GM10248 (cell line): ENCODE measurements at regions not wholly inside any gene's neighbourhood (a gene's known extent, or its start where the extent isn't known, plus 50 kb on each side); places are given as distances from the start of the nearest gene placed in this dataset.
"Not testable (repeated sequence)": the region's sequence is repeated elsewhere in the genome, so short reads cannot be mapped to it uniquely, and the experiment has no call there.

Experiments used
- CTCF ChIA-PET: fragments of 300-600 bp; sonication (Branson Sonifier 250); formaldehyde crosslinking; extraction: SDS; loops from one replicate; lab custom pipeline; 2021; ENCODE audit warnings: antibody characterized with exemption; lab: Yijun Ruan, JAX
- POLR2A ChIA-PET: fragments of 350-650 bp; sonication (Branson Sonifier 250); formaldehyde crosslinking; extraction: SDS; loops from one replicate; lab custom pipeline; 2020; ENCODE audit warnings: antibody characterized with exemption; lab: Yijun Ruan, JAX
- DNase-seq: peaks from one replicate; pipeline ENCODE4 v3.0.0; 2012; ENCODE audit errors: extremely low spot score
- CTCF ChIP-seq: IDR thresholded peaks from 2 replicates; pipeline ENCODE4 v1.5.1; 2012; ENCODE audit warnings: mild to moderate bottlenecking, low read depth; ENCODE audit errors: extremely low read depth, missing control alignments, control extremely low read depth

DNA sequence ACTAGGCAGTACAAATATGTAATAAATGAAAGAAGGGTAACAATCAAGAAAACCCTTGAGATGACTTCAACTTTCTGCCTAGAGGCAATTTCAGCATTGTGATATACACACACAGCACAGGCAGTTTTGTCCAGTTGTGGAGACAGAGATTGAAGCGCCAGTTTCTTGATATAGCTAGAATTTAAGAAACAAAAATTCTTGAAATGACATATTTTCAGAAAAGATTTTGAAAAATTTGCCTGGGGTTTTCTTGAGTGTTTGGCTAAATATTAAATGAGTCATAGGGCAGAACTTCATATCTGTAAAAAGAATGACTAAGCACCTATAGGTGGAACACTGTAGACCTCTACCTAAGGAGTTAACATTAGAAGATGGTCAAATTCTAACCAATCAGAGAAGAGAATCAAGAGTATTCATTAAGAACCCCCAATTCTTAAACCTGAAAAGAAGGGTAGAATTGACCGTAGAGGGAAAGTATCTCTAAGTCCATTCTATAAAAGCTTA is 1266.8 kb upstream of the TMEFF2 start:
- DNase-seq, result no peak
- TF ChIP-seq CTCF, result no peak
- POLR2A ChIA-PET, result no interaction called here
- CTCF ChIA-PET, result interaction anchor here (1.0 kb wide), 1 partner anchor 11 kb away, joined by 3 read pairs; no protein-coding TSS in a partner anchor

DNA sequence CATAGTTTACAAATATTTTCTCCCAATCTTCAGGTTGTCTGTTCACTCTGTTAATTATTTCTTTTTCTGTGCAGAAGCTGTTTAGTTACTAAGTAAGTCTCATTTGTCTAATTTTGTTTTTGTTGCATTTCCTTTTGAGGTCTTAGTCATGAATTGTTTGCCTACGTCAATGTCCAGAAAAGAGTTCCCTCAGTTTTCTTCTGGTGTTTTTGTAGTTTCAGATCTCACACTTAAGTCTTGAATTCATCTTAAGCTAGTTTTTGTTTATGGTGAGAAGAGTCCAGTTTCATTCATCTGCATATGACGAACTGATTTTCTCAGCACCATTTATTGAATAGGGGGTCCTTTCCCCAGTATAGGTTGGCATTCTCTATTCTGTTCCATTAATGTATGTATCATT is 1252.2 kb upstream of the TMEFF2 start:
- TF ChIP-seq CTCF, result no peak
- ChIA-PET POLR2A (no interaction called here), CTCF (interaction anchor here (1.9 kb wide), 1 partner anchor 8 kb away, joined by 7 read pairs; no protein-coding TSS in a partner anchor)
- DNase-seq, result no peak

DNA sequence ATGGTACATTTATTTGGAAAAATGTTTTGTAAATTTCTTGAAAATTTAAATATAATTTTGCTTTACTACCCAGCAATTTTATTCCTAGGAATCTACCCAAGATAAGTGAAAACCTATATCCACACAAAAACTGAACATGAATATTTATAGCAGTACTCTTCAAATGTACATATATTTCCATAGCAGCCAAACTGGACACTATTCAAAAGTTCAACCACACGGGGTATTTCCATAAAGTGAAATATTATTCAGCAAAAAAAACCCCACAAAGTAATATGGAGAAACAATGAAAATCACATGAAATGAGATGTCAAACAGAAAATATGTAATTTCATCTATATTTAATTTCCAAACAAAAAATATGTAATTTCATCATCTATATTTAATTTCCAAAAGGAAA is 1247.6 kb upstream of the TMEFF2 start:
- DNase-seq, result no peak
- POLR2A ChIA-PET, result no interaction called here
- no peak for TF ChIP-seq CTCF
- CTCF ChIA-PET, result no interaction called here

DNA sequence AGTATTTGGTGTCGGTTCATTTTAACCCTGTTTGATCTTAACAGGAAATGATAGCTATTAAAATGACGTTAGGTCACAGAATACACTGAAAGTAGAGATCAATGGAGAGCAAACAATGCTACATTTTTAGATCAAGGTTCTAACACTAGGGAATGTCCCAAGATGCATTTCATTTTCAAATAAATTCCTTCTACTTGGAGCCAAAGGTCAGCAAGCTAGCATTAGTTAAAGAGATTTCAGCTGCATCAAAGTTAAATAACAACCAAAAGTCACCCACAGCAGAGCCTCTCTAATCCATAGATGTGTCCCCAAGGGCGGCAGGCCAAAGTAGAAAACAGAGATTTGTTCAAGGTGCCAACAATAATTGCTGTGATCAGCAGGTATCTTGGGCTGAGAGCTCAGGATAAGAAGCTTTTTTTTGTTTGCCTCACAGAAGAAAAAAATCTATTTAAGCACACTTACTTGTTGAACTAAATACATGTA is 1233.6 kb upstream of the TMEFF2 start:
- ChIA-PET CTCF (interaction anchor here (0.8 to 1.4 kb wide), 3 partner anchors 9 to 11 kb away, joined by 3 to 5 read pairs (median 3); no protein-coding TSS in a partner anchor), POLR2A (no interaction called here)
- TF ChIP-seq CTCF, result no peak
- no peak for DNase-seq

- CTCF ChIA-PET, POLR2A ChIA-PET, DNase-seq: not testable (repeated sequence)
Observed at GRCh38 chr2:193412368-193412767, 1217.6 kb upstream of the TMEFF2 start.

- no peak for DNase-seq
- no peak for TF ChIP-seq CTCF
- CTCF ChIA-PET, result no interaction called here
- POLR2A ChIA-PET, result no interaction called here
Observed at GRCh38 chr2:193409951-193410350, 1215.2 kb upstream of the TMEFF2 start.

DNA sequence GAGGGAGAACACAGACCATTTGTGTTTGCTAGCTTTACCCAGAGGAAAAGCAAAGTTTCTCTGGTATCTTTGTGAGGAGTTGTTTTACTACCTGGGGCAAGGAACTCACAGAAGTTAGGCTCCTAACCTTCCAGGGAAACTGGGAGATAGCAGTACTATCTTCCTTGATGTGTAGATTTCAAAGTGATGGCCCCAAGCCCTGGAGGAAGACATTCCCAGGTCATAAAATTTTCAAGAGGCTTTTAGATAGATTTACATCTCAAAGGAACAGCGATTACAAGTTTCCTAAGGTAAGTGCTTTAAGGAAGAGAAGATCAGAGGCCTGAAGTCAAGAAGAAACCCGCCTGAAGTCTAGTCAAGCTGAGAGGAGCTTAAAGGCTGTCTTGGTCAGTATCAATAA is 1187.8 kb upstream of the TMEFF2 start:
- POLR2A ChIA-PET, result no interaction called here
- CTCF ChIA-PET, result interaction anchor here (1.4 kb wide), 1 partner anchor 8 kb away, joined by 4 read pairs; no protein-coding TSS in a partner anchor
- TF ChIP-seq CTCF, result no peak
- DNase-seq, result no peak
